Esophagus muscularis mucosa (tissue), 4 donors: ENCODE measurements at regions not wholly inside any gene's neighbourhood (a gene's known extent, or its start where the extent isn't known, plus 50 kb on each side); places are given as distances from the start of the nearest gene placed in this dataset.

Experiments
- DNase-seq: peaks from one replicate; pipeline ENCODE4 v3.0.0-alpha.2; 2017; ENCODE audit errors: extremely low spot score
- H3K27ac ChIP-seq, 4 donors: fragments of 200-600 bp; sonication (generic); replicated peaks in 1 of 4; 1 replicate in 3 of 4; 2 replicates in 1 of 4; pipeline ENCODE4 v1.5.1; 2016 to 2019; ENCODE audit warnings: mild to moderate bottlenecking in 1 of 4
- H3K27me3 ChIP-seq, 4 donors: fragments of 200-600 bp; sonication (generic); one replicate each; pipeline versions ENCODE4 v1.5.1 to v1.6.0; 2016 to 2019
- H3K36me3 ChIP-seq, 4 donors: fragments of 200-600 bp; sonication (generic); one replicate each; pipeline ENCODE4 v1.5.1; 2016 to 2019
- H3K4me1 ChIP-seq, 4 donors: fragments of 200-600 bp; sonication (generic); one replicate each; pipeline ENCODE4 v1.5.1; 2016 to 2019
- H3K4me3 ChIP-seq, 4 donors: fragments of 200-600 bp; sonication (generic); 1 replicate in 2 of 4; 2 replicates in 2 of 4; pipeline ENCODE4 v1.5.1; 2016 to 2019; ENCODE audit warnings: mild to moderate bottlenecking in 4 of 4, moderate library complexity in 1 of 4
- H3K9me3 ChIP-seq, 4 donors: fragments of 200-600 bp; sonication (generic); 1 replicate in 3 of 4; 2 replicates in 1 of 4; pipeline ENCODE4 v1.5.1; 2016 to 2019
- EP300 ChIP-seq: sonication (generic); formaldehyde crosslinking; IDR thresholded peaks from one replicate; pipeline ENCODE4 v1.6.1; 2017; ENCODE audit warnings: antibody characterized with exemption
- POLR2A ChIP-seq: fragments of 450-650 bp; IDR thresholded peaks from one replicate; pipeline ENCODE4 v1.6.1; 2017; ENCODE audit warnings: antibody characterized with exemption, moderate library complexity, mild to moderate bottlenecking, low read depth
- POLR2AphosphoS5 ChIP-seq, 2 donors: sonication (generic); formaldehyde crosslinking; IDR thresholded peaks; one replicate each; pipeline ENCODE4 v1.6.1; 2017; ENCODE audit warnings: antibody characterized with exemption in 2 of 2
- WGBS: methylation state at CpG from one replicate; pipeline ENCODE4 v1.1.5; 2018; 5-methylcytosine and 5-hydroxymethylcytosine counted together
- intact Hi-C: fragments of 100-400 bp; cut with DNase I; formaldehyde crosslinking; loops from one replicate; pipeline ENCODE4 v1.15.1; 2023
- TF ChIP-seq, protein P1 (sequence below), 3 experiments: fragments of 200-600 bp in 2 of 3; fragments of 450-650 bp in 1 of 3; sonication (generic) in 2 of 3; IDR thresholded peaks; one replicate each; pipeline ENCODE4 v1.5.1; 2017 to 2019; ENCODE audit warnings: antibody characterized with exemption in 3 of 3, mild to moderate bottlenecking in 2 of 3, moderate library complexity in 1 of 3

DNA sequence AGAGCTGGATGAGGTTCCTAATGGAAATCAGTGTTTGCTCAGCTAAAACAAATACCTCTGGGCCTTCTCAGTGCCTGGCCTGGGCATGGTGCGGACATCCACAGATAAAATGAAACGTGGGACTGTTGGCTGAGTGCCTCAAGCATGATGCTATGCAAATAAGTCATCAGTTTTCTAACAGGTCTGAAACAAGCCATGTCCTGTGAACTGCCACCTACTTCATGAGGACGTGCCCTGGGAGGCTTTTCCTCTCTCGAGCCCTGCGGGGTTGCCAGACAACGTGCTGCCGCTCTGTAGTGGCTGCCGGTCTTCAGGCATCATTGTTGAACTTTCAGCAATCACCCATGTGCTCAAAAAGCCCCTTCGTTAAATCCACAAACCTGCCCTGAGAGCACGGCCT, 240.4 kb upstream of the IRX2 start:
- intact Hi-C loops, result no loop called here
- no peak overlapping the region for H3K27ac ChIP-seq
- H3K9me3 ChIP-seq, result no peaks in the 10 kb centered on the region
- no peak overlapping the region for H3K4me3 ChIP-seq
- peaks cover 0 to 8% (median 0%) of the 10 kb centered on the region in 4 donors for H3K27me3 ChIP-seq
- no peaks in the 10 kb centered on the region for H3K36me3 ChIP-seq
- 66% methylated on average over 10 of the region's 10 CpGs for WGBS
- H3K4me1 ChIP-seq, result no peaks in the 10 kb centered on the region
- peak; percentile 68 for DNase-seq
- TF ChIP-seq POLR2A, result no peak
- no peak for TF ChIP-seq EP300

DNA sequence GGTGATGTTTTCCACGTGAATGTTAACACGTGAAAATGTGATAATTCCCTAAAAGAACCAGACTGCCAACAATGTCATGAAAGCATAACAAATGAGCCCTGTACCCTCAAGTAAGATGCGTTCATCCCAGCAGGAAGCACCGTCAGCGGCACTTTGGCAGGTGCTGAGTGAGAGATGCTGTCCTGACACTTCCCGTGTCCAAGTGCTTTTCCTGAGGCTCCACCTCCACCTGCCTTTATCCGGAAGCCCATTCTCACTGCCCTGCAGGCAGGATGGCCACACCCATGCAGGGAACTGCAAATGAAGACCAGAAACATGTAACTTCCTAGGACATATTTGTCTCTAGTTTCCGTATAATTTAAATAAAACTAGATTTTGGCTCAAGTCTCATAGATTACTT, 238.0 kb upstream of the IRX2 start:
- Histone ChIP-seq H3K9me3 (no peaks in the 10 kb centered on the region), H3K27me3 (no peaks in the 10 kb centered on the region), H3K27ac (no peak overlapping the region), H3K36me3 (no peaks in the 10 kb centered on the region), H3K4me1 (no peaks in the 10 kb centered on the region), H3K4me3 (no peak overlapping the region)
- intact Hi-C loops, result no loop called here
- WGBS, result 37% methylated on average over 8 of the region's 8 CpGs
- DNase-seq, result peak; percentile 72
- TF ChIP-seq EP300 (no peak), POLR2A (no peak), POLR2AphosphoS5 (IDR thresholded peaks at IDR 0.05) (no peak)
- TF ChIP-seq, protein P1, sequence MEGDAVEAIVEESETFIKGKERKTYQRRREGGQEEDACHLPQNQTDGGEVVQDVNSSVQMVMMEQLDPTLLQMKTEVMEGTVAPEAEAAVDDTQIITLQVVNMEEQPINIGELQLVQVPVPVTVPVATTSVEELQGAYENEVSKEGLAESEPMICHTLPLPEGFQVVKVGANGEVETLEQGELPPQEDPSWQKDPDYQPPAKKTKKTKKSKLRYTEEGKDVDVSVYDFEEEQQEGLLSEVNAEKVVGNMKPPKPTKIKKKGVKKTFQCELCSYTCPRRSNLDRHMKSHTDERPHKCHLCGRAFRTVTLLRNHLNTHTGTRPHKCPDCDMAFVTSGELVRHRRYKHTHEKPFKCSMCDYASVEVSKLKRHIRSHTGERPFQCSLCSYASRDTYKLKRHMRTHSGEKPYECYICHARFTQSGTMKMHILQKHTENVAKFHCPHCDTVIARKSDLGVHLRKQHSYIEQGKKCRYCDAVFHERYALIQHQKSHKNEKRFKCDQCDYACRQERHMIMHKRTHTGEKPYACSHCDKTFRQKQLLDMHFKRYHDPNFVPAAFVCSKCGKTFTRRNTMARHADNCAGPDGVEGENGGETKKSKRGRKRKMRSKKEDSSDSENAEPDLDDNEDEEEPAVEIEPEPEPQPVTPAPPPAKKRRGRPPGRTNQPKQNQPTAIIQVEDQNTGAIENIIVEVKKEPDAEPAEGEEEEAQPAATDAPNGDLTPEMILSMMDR (IDR thresholded peaks at IDR 0.05), result no peak

DNA sequence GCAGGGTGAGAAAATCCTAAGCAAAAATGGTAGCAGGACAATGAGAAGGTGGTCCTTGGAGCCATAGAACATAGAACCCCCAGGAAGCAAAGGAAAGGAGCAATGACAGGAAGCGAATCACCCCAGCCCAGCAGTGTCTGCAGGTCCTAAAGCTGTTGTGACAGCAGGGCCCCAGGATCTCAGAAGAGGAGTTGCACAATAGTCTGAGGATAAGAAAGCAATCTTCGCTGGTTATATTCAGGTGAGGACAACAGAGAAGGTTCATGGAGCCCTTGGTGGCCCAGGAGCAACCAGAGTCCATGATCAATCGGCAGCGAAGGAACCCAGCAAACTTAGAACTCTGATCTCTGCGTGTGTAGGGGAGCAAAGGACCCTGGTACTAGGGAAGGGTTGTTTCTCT, 234.8 kb upstream of the IRX2 start:
- intact Hi-C loops, result no loop called here
- 88% methylated on average over 5 of the region's 5 CpGs for WGBS
- TF ChIP-seq, protein P1 (IDR thresholded peaks at IDR 0.05), result no peak
- TF ChIP-seq POLR2A (no peak), POLR2AphosphoS5 (IDR thresholded peaks at IDR 0.05) (no peak), EP300 (no peak)
- Histone ChIP-seq H3K4me3 (no peak overlapping the region), H3K9me3 (no peaks in the 10 kb centered on the region), H3K27me3 (peaks cover 0 to 6% (median 0%) of the 10 kb centered on the region in 4 donors), H3K27ac (no peak overlapping the region), H3K4me1 (no peaks in the 10 kb centered on the region), H3K36me3 (no peaks in the 10 kb centered on the region)
- peak; percentile 87 for DNase-seq

DNA sequence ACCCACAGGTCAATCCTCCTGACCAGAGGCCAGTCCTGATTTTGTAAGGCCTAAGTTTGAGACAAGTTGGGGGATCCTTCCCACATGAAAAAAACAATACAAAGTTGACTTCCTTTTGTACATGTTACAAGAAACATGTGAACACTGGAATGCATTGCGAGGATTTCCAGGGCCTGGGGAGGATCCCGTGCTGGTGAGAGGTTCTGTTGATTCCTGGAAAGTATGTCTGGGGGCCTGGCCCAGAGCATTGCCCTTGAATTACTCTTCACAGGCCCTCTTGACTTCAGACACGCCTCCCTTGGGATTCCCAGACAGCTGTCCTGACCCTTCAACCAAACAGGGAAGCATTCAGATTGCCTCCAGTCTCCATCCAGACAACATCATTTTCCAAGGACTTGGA, 234.2 kb upstream of the IRX2 start:
- Histone ChIP-seq H3K36me3 (no peaks in the 10 kb centered on the region), H3K9me3 (no peaks in the 10 kb centered on the region), H3K27me3 (peaks cover 0 to 6% (median 0%) of the 10 kb centered on the region in 4 donors), H3K4me1 (no peaks in the 10 kb centered on the region), H3K27ac (no peak overlapping the region), H3K4me3 (no peak overlapping the region)
- WGBS, result 81% methylated on average over 3 of the region's 3 CpGs
- intact Hi-C loops, result no loop called here
- TF ChIP-seq POLR2AphosphoS5 (IDR thresholded peaks at IDR 0.05) (no peak), POLR2A (no peak), EP300 (no peak)
- TF ChIP-seq, protein P1 (IDR thresholded peaks at IDR 0.05), result no peak
- peak; percentile 89 for DNase-seq

DNA sequence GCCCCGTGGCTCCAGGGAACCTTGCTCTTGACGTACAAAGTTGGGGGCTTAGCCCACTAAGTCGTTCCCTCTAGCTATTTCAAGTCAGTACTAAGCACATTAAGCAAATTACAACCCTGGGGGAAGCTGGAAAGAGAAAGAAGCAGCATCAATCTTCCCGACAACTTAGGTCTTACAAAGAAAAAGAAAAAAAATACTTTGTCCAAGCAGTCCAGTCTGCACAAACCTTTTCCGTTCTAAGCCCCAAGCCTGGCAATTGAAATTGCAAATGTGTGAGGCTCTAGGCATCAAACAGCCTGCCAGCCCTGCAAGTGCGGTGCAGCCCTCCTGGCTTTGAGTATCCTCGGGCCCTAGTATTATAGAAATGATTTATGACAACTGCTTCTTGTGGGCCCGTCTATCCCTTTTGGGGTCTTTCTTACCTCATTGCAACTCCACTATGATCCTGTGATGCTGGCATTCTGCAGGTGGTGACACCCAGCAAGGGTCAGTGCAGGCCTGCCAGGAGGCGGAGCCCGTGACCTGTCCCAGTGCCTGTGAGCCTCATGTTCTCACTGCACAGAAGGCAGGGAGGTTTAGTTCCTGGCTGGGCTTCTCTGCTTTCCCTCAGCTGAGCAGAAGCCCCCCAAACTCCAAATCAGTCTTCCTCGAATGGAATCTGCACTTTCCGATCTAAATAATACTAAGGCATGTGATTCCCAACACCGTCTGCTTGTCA, 232.3 kb upstream of the IRX2 start:
- TF ChIP-seq, protein P1 (IDR thresholded peaks at IDR 0.05), result no peak
- no peak for TF ChIP-seq POLR2AphosphoS5 (IDR thresholded peaks at IDR 0.05)
- Histone ChIP-seq H3K4me1 (no peaks in the 10 kb centered on the region), H3K27me3 (peaks cover 0 to 6% (median 0%) of the 10 kb centered on the region in 4 donors), H3K9me3 (no peaks in the 10 kb centered on the region), H3K27ac (no peak overlapping the region), H3K4me3 (no peak overlapping the region), H3K36me3 (no peaks in the 10 kb centered on the region)
- intact Hi-C loops, result no loop called here
- WGBS, result 56% methylated on average over 11 of the region's 13 CpGs
- DNase-seq, result peak; percentile 80
